Liver (tissue), 8 donors: ENCODE measurements at regions not wholly inside any gene's neighbourhood (a gene's known extent, or its start where the extent isn't known, plus 50 kb on each side); places are given as distances from the start of the nearest gene placed in this dataset.

ENCODE experiments used
- DNase-seq: peaks from one replicate; pipeline ENCODE4 v3.0.0-alpha.2; 2017; ENCODE audit warnings: low spot score
- H3K27ac ChIP-seq, 2 donors: one replicate each; pipeline ENCODE4 v1.7.0; 2013; ENCODE audit warnings: inconsistent platforms in 2 of 2, low read length in 2 of 2, control low read depth in 1 of 2, low read depth in 1 of 2, mild to moderate bottlenecking in 1 of 2
- H3K27me3 ChIP-seq, 4 donors: one replicate each; pipeline versions ENCODE4 v1.6.1 to v1.7.0; 2013; ENCODE audit warnings: low read length in 3 of 4, inconsistent platforms in 1 of 4, mild to moderate bottlenecking in 1 of 4, moderate library complexity in 1 of 4; ENCODE audit not compliant: control insufficient read depth in 4 of 4, insufficient read depth in 4 of 4
- H3K36me3 ChIP-seq, 4 donors: one replicate each; pipeline versions ENCODE4 v1.6.1 to v1.7.0; 2013; ENCODE audit warnings: low read length in 3 of 4, mild to moderate bottlenecking in 3 of 4, low read depth in 1 of 4, moderate library complexity in 1 of 4; ENCODE audit not compliant: control insufficient read depth in 4 of 4, insufficient read depth in 3 of 4
- H3K4me1 ChIP-seq, 4 donors: one replicate each; pipeline versions ENCODE4 v1.6.1 to v1.7.0; 2013; ENCODE audit warnings: low read length in 3 of 4, mild to moderate bottlenecking in 3 of 4, moderate library complexity in 1 of 4; ENCODE audit not compliant: control insufficient read depth in 4 of 4, insufficient read depth in 4 of 4
- H3K4me3 ChIP-seq, 3 donors: one replicate each; pipeline versions ENCODE4 v1.6.1 to v1.7.0; 2013; ENCODE audit warnings: low read length in 3 of 3, control low read depth in 1 of 3, low read depth in 1 of 3, mild to moderate bottlenecking in 1 of 3
- H3K9ac ChIP-seq, 2 donors: one replicate each; pipeline ENCODE4 v1.7.0; 2013; ENCODE audit warnings: low read length in 2 of 2, mild to moderate bottlenecking in 2 of 2, moderate library complexity in 2 of 2, control low read depth in 1 of 2, low read depth in 1 of 2
- H3K9me3 ChIP-seq, 4 donors: one replicate each; pipeline versions ENCODE4 v1.6.1 to v1.7.0; 2013; ENCODE audit warnings: low read length in 3 of 4; ENCODE audit not compliant: control insufficient read depth in 4 of 4
- EGR1 ChIP-seq, 2 donors: IDR thresholded peaks; 2 replicates each; pipeline ENCODE4 v1.6.1; 2016 to 2018; ENCODE audit warnings: antibody characterized with exemption in 2 of 2, low read depth in 2 of 2
- FOXA1 ChIP-seq: IDR thresholded peaks from 2 replicates; pipeline ENCODE4 v1.6.1; 2016; ENCODE audit warnings: antibody characterized with exemption
- HNF4A ChIP-seq, 2 donors: conservative IDR thresholded peaks; 2 replicates each; pipeline ENCODE4 v1.6.1; 2016; ENCODE audit warnings: antibody characterized with exemption in 2 of 2, mild to moderate bottlenecking in 2 of 2
- HNF4G ChIP-seq: IDR thresholded peaks from 2 replicates; pipeline ENCODE4 v1.6.1; 2016; ENCODE audit warnings: antibody characterized with exemption
- NR2F2 ChIP-seq: IDR thresholded peaks from 2 replicates; pipeline ENCODE4 v1.6.1; 2016; ENCODE audit warnings: antibody characterized with exemption
- RAD21 ChIP-seq, 2 donors: IDR thresholded peaks; 2 replicates each; pipeline ENCODE4 v1.6.1; 2016; ENCODE audit warnings: antibody characterized with exemption in 2 of 2, mild to moderate bottlenecking in 2 of 2
- RXRA ChIP-seq, 2 donors: IDR thresholded peaks; 2 replicates each; pipeline ENCODE4 v1.6.1; 2017 to 2018; ENCODE audit warnings: antibody characterized with exemption in 2 of 2, mild to moderate bottlenecking in 1 of 2
- SP1 ChIP-seq: IDR thresholded peaks from 2 replicates; pipeline ENCODE4 v1.6.1; 2018; ENCODE audit warnings: antibody characterized with exemption, mild to moderate bottlenecking
- TAF1 ChIP-seq: conservative IDR thresholded peaks from 2 replicates; pipeline ENCODE4 v1.6.1; 2016; ENCODE audit warnings: antibody characterized with exemption, mild to moderate bottlenecking
- WGBS: extraction: QIAGEN DNeasy Blood & Tissue Kit; methylation state at CpG from one replicate; pipeline ENCODE4 v1.1.7; 2013; 5-methylcytosine and 5-hydroxymethylcytosine counted together
- TF ChIP-seq, protein P1 (sequence below): fragments of 150-350 bp; IDR thresholded peaks from 2 replicates; pipeline ENCODE4 v1.5.1; 2017; ENCODE audit warnings: improper control_type of control experiment, low read depth, low read length; ENCODE audit not compliant: missing input control
- TF ChIP-seq, protein P2 (sequence below): IDR thresholded peaks from 2 replicates; pipeline ENCODE4 v1.6.1; 2016; ENCODE audit warnings: antibody characterized with exemption
- TF ChIP-seq, protein P3 (sequence below): IDR thresholded peaks from 2 replicates; pipeline ENCODE4 v1.6.1; 2016; ENCODE audit warnings: antibody characterized with exemption, mild to moderate bottlenecking
- donor health status: healthy.
- donor health status: healthy.
- donor health status: healthy.
- donor health status: healthy.
- donor health status: healthy.

DNA sequence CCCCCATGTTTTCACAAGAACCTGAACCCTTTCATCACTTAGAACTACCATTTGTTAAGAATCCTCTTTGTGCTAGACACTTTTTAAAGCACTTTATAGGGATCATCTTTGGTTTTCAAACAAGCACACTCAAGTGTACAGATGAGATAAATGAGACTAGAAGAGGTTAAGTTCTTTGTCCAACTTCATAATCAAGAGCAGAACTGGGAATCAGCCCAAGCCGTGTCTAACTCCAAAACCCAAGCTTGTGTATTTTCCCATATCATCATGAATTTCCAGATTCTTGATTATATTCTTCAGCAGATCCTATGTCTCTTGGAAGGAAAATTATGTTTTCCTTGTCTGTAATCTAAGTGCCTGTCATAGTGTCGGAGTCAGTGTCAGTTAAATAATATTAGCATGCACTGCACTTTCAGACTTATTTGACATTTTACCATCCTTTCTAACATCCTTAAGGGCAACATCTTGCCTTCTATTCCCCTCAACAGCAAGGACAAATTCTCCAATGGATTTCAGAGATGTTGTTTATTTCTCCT is 123.0 kb upstream of the SETBP1 start:
- DNase-seq = no peak
- H3K36me3 ChIP-seq = no peaks in the 10 kb centered on the region
- WGBS = 72% methylated on average over 2 of the region's 2 CpGs
- H3K4me1 ChIP-seq = no peaks in the 10 kb centered on the region
- no peak overlapping the region for H3K9ac ChIP-seq
- H3K27ac ChIP-seq = no peak overlapping the region
- H3K27me3 ChIP-seq = no peaks in the 10 kb centered on the region
- H3K4me3 ChIP-seq = no peak overlapping the region
- TF ChIP-seq TAF1 = no peak
- TF ChIP-seq EGR1 (IDR thresholded peaks at IDR 0.05; ENCODE audit: low read depth in 2 of 2) = no peak
- TF ChIP-seq, protein P1, sequence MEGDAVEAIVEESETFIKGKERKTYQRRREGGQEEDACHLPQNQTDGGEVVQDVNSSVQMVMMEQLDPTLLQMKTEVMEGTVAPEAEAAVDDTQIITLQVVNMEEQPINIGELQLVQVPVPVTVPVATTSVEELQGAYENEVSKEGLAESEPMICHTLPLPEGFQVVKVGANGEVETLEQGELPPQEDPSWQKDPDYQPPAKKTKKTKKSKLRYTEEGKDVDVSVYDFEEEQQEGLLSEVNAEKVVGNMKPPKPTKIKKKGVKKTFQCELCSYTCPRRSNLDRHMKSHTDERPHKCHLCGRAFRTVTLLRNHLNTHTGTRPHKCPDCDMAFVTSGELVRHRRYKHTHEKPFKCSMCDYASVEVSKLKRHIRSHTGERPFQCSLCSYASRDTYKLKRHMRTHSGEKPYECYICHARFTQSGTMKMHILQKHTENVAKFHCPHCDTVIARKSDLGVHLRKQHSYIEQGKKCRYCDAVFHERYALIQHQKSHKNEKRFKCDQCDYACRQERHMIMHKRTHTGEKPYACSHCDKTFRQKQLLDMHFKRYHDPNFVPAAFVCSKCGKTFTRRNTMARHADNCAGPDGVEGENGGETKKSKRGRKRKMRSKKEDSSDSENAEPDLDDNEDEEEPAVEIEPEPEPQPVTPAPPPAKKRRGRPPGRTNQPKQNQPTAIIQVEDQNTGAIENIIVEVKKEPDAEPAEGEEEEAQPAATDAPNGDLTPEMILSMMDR = no peak
- TF ChIP-seq, protein P2, sequence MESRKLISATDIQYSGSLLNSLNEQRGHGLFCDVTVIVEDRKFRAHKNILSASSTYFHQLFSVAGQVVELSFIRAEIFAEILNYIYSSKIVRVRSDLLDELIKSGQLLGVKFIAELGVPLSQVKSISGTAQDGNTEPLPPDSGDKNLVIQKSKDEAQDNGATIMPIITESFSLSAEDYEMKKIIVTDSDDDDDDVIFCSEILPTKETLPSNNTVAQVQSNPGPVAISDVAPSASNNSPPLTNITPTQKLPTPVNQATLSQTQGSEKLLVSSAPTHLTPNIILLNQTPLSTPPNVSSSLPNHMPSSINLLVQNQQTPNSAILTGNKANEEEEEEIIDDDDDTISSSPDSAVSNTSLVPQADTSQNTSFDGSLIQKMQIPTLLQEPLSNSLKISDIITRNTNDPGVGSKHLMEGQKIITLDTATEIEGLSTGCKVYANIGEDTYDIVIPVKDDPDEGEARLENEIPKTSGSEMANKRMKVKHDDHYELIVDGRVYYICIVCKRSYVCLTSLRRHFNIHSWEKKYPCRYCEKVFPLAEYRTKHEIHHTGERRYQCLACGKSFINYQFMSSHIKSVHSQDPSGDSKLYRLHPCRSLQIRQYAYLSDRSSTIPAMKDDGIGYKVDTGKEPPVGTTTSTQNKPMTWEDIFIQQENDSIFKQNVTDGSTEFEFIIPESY = no peak
- no peak for TF ChIP-seq RAD21 (IDR thresholded peaks at IDR 0.05)
- TF ChIP-seq HNF4G = no peak
- no peak for TF ChIP-seq FOXA1
- TF ChIP-seq, protein P3, sequence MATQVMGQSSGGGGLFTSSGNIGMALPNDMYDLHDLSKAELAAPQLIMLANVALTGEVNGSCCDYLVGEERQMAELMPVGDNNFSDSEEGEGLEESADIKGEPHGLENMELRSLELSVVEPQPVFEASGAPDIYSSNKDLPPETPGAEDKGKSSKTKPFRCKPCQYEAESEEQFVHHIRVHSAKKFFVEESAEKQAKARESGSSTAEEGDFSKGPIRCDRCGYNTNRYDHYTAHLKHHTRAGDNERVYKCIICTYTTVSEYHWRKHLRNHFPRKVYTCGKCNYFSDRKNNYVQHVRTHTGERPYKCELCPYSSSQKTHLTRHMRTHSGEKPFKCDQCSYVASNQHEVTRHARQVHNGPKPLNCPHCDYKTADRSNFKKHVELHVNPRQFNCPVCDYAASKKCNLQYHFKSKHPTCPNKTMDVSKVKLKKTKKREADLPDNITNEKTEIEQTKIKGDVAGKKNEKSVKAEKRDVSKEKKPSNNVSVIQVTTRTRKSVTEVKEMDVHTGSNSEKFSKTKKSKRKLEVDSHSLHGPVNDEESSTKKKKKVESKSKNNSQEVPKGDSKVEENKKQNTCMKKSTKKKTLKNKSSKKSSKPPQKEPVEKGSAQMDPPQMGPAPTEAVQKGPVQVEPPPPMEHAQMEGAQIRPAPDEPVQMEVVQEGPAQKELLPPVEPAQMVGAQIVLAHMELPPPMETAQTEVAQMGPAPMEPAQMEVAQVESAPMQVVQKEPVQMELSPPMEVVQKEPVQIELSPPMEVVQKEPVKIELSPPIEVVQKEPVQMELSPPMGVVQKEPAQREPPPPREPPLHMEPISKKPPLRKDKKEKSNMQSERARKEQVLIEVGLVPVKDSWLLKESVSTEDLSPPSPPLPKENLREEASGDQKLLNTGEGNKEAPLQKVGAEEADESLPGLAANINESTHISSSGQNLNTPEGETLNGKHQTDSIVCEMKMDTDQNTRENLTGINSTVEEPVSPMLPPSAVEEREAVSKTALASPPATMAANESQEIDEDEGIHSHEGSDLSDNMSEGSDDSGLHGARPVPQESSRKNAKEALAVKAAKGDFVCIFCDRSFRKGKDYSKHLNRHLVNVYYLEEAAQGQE = no peak
- no peaks in the 10 kb centered on the region for H3K9me3 ChIP-seq

DNA sequence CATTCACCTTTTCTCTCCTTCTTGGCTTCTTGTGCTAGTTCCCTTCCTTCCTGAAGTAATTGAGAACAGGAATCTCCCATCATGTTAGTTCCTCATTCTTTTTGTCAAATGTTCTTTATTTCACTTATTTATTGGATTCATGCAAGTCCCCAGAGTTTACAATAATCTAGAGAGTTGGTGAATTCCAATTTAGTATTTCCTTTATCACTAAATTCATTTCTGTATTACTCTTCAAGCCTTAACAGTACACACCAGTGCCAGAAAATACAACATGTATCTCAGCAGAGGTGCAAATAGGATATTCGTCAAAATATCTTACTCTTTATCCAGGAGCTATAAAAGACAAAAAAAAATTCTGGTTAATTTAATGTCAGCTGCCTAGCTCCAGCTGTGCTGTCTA is 121.9 kb upstream of the SETBP1 start:
- no peak for TF ChIP-seq EGR1 (IDR thresholded peaks at IDR 0.05; ENCODE audit: low read depth in 2 of 2)
- no peak for TF ChIP-seq HNF4A (conservative IDR thresholded peaks at IDR 0.05)
- no peak for TF ChIP-seq NR2F2
- TF ChIP-seq SP1 = no peak
- TF ChIP-seq RXRA (IDR thresholded peaks at IDR 0.05) = no peak
- Histone ChIP-seq H3K36me3 (no peaks in the 10 kb centered on the region), H3K9me3 (no peaks in the 10 kb centered on the region), H3K27ac (no peak overlapping the region), H3K4me1 (no peaks in the 10 kb centered on the region), H3K27me3 (no peaks in the 10 kb centered on the region), H3K4me3 (no peak overlapping the region), H3K9ac (no peak overlapping the region)
- no peak for DNase-seq
- WGBS = 72% methylated on average over 1 of the region's 1 CpG
